Ishikawa (cell line): ENCODE measurements at regions not wholly inside any gene's neighbourhood (a gene's known extent, or its start where the extent isn't known, plus 50 kb on each side); places are given as distances from the start of the nearest gene placed in this dataset.

Experiments
- CEBPB ChIP-seq: IDR thresholded peaks from 2 replicates; pipeline ENCODE4 v1.6.1; 2012
- CREB1 ChIP-seq: IDR thresholded peaks from 2 replicates; pipeline ENCODE4 v1.6.1; 2012; ENCODE audit warnings: low read depth
- EGR1 ChIP-seq: IDR thresholded peaks from 2 replicates; pipeline ENCODE4 v1.6.1; 2012
- EP300 ChIP-seq: IDR thresholded peaks from 2 replicates; pipeline ENCODE4 v1.6.1; 2012; ENCODE audit warnings: borderline replicate concordance
- FOXM1 ChIP-seq: IDR thresholded peaks from 2 replicates; pipeline ENCODE4 v1.6.1; 2012; ENCODE audit warnings: low read depth, borderline replicate concordance
- MAX ChIP-seq: IDR thresholded peaks from 2 replicates; pipeline ENCODE4 v1.6.1; 2012
- NFIC ChIP-seq: IDR thresholded peaks from 2 replicates; pipeline ENCODE4 v1.6.1; 2012
- RAD21 ChIP-seq: IDR thresholded peaks from 2 replicates; pipeline ENCODE4 v1.6.1; 2012; ENCODE audit warnings: low read depth
- TAF1 ChIP-seq: IDR thresholded peaks from 2 replicates; pipeline ENCODE4 v1.6.1; 2012; ENCODE audit warnings: low read depth, mild to moderate bottlenecking
- TCF12 ChIP-seq: IDR thresholded peaks from 2 replicates; pipeline ENCODE4 v1.6.1; 2012; ENCODE audit warnings: low read depth
- TEAD4 ChIP-seq: IDR thresholded peaks from 2 replicates; pipeline ENCODE4 v1.6.1; 2012
- USF1 ChIP-seq: IDR thresholded peaks from 2 replicates; pipeline ENCODE4 v1.6.1; 2012
- YY1 ChIP-seq: IDR thresholded peaks from 2 replicates; pipeline ENCODE4 v1.6.1; 2012; ENCODE audit warnings: low read depth
- ZBTB7A ChIP-seq: IDR thresholded peaks from 2 replicates; pipeline ENCODE4 v1.6.1; 2012; ENCODE audit warnings: low read depth
- TF ChIP-seq, protein P1 (sequence below): IDR thresholded peaks from 2 replicates; pipeline ENCODE4 v1.6.1; 2012; ENCODE audit warnings: low read depth, mild to moderate bottlenecking

- TF ChIP-seq CREB1: no peak
- no peak for TF ChIP-seq CEBPB
- no peak for TF ChIP-seq FOXM1
- no peak for TF ChIP-seq EGR1
- TF ChIP-seq MAX: no peak
- TF ChIP-seq TCF12: no peak
- no peak for TF ChIP-seq ZBTB7A
- TF ChIP-seq EP300: no peak
- TF ChIP-seq TAF1: no peak
- no peak for TF ChIP-seq RAD21
- no peak for TF ChIP-seq YY1
- TF ChIP-seq USF1: no peak
- TF ChIP-seq NFIC: no peak
- TF ChIP-seq, protein P1, sequence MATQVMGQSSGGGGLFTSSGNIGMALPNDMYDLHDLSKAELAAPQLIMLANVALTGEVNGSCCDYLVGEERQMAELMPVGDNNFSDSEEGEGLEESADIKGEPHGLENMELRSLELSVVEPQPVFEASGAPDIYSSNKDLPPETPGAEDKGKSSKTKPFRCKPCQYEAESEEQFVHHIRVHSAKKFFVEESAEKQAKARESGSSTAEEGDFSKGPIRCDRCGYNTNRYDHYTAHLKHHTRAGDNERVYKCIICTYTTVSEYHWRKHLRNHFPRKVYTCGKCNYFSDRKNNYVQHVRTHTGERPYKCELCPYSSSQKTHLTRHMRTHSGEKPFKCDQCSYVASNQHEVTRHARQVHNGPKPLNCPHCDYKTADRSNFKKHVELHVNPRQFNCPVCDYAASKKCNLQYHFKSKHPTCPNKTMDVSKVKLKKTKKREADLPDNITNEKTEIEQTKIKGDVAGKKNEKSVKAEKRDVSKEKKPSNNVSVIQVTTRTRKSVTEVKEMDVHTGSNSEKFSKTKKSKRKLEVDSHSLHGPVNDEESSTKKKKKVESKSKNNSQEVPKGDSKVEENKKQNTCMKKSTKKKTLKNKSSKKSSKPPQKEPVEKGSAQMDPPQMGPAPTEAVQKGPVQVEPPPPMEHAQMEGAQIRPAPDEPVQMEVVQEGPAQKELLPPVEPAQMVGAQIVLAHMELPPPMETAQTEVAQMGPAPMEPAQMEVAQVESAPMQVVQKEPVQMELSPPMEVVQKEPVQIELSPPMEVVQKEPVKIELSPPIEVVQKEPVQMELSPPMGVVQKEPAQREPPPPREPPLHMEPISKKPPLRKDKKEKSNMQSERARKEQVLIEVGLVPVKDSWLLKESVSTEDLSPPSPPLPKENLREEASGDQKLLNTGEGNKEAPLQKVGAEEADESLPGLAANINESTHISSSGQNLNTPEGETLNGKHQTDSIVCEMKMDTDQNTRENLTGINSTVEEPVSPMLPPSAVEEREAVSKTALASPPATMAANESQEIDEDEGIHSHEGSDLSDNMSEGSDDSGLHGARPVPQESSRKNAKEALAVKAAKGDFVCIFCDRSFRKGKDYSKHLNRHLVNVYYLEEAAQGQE: no peak
- TF ChIP-seq TEAD4: no peak
These were observed 339.2 kb downstream of the NXPE2 start for GRCh38 chr11:115017529-115017928.

GRCh38 chr11:115030166-115030565, 351.8 kb downstream of the NXPE2 start:
- TF ChIP-seq RAD21 (no peak), MAX (no peak), ZBTB7A (no peak), USF1 (no peak), CEBPB (no peak), EP300 (no peak), CREB1 (no peak), TAF1 (no peak), EGR1 (no peak), TEAD4 (no peak), NFIC (no peak), YY1 (no peak), TCF12 (no peak), FOXM1 (no peak)
- TF ChIP-seq, protein P1: no peak

DNA sequence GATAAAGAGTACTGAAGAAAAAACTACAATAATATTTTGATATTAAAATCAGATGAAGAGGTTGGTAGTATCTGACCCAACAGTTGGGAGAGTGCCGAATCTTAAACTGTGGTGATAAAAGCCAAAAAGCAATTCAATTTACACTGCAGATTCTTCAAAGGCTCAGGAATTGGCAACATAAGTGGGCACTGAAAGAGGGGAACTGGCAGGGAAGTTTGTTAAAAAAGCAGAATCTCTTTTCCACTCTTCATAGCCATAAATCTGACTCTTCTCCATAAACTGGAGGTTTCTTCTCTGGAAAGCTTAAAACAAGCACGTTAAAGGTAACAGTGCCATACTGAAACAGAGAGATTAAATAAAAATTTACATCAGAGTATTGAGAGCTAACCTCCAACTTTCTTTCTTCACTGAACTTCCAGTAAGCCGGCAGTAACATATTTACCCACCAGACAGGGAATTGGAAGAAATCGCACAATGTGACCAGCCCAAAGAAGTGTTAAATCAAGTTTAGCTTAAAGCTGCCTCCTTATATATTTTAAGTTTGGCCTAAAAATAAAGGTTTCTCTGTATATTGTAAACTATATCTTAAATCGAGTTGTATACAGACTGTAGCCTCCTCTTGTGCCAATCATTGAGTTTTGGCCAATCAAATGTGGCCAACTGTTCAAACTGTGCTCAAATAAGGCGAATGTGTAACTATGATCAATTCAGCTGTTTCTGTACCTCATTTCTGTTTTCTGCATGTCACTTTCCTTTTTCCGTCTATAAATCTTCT, 358.3 kb downstream of the NXPE2 start:
- TF ChIP-seq YY1 (no peak), TCF12 (no peak), RAD21 (no peak), FOXM1 (no peak), CEBPB (no peak), EGR1 (no peak), USF1 (no peak), TEAD4 (no peak), EP300 (no peak), CREB1 (no peak), TAF1 (no peak), ZBTB7A (no peak)
- TF ChIP-seq, protein P1: no peak

- TF ChIP-seq, protein P1: no peak
- no peak for TF ChIP-seq CREB1
- no peak for TF ChIP-seq FOXM1
- TF ChIP-seq TEAD4: no peak
- no peak for TF ChIP-seq NFIC
- TF ChIP-seq TCF12: no peak
- TF ChIP-seq USF1: no peak
- TF ChIP-seq CEBPB: no peak
- no peak for TF ChIP-seq RAD21
- TF ChIP-seq TAF1: no peak
- TF ChIP-seq MAX: no peak
These were observed 363.7 kb downstream of the NXPE2 start for GRCh38 chr11:115042002-115042401.
